ENCODE measurements at regions not wholly inside any gene's neighbourhood (a gene's known extent, or its start where the extent isn't known, plus 50 kb on each side); places are given as distances from the start of the nearest gene placed in this dataset.

DNA sequence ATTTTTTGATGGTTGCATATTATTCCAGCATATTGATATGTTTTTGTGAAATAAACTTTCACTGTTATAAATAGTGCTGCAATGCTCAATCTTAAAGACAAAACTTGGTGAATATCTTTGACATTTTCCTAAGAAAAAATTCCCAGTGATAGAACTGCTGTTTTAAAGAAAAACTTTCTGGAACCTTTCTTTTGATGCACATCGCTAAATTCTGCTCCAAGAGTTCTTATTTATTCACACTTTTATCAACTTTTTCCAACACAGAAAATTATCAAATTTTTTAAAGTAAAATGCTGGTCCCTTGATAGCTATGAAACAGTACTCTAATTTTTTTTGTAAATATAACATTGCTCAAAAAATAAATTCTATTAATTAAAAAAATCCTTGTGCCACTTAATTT lies 196.6 kb downstream of the HS3ST3A1 start:
- DNase-seq, result no peak

GRCh38 chr17:13403982-13404946 lies 197.5 kb downstream of the HS3ST3A1 start:
- no peak for DNase-seq

DNA sequence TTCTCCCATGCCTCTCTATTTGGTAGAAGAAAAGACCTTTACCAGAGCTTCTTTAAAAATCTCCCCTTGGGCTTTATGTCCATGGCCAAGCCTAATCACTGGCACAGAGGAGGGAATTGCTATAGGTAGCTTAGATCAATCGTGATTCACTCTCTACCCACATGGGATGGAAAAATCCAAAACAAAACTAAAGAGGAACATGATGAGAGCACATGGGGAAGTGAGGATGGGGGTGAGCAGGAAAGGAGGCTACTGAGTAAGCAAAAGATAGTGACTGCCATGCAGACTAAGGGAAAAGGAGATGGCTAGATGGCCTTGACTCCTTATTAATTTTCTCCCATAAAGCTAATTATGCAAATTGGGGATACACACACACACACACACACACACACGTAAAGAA lies 201.2 kb downstream of the HS3ST3A1 start:
- DNase-seq, result no peak

DNA sequence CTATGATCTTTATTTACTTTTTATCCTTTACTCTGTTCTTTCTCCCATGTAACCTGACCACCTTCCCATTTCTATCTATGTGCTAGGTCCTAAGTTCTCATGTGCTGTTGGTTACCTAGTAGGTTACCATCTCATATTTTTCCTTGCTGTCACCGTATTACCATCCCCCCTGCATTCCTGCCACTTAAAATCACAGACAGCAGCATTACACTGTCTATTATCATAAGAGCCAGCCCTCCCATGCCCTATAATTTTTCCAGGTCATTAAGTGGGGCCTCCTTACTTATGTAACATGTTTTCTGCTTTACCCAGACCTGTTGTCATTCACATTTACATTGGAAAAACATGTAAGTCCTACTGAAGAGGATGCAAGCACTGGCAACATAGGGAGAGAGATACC lies 202.9 kb downstream of the HS3ST3A1 start:
- DNase-seq, result no peak

GRCh38 chr17:13398091-13398490 lies 203.6 kb downstream of the HS3ST3A1 start:
- no peak for DNase-seq

DNA sequence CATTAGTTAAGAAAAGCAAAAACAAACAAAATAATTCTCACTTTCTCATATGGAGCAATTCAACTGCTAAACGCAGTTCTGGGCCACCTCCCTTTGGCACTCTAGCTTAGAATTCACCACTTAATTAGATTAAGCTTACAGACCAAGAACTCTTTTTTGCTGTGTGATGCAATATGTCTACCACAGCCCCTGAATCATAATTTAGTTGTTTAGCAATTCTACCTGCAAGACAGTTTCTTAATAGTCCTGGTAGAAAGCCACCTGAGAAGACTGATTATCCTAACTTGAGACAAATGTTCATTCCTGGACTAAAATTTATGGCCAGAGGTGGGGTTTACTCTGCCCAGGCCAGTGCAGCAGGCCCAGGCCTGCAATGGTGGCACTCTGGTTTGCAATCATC lies 205.9 kb downstream of the HS3ST3A1 start:
- no peak for DNase-seq

GRCh38 chr17:13395346-13395745 lies 206.4 kb downstream of the HS3ST3A1 start:
- no peak for DNase-seq

- DNase-seq, result no peak
These were observed 207.7 kb downstream of the HS3ST3A1 start for GRCh38 chr17:13393841-13394710.

DNA sequence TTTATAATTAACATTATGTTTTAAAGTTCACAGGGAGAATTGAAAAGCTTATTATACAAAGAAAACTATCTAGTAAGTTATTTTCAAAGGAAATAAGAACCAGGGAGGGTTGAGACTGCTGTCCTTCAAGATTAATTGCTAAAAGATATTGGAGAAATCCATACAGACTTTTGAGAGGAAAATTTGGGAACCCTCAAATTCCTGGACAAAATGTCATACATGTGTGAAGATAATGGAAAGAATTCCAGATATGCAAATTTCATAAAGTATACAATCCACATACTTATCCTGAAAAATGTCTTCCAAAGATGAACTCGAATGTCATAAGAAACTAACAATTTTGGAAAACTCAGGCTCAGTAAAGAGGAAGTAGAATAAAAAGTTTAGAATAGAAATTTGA lies 213.8 kb downstream of the HS3ST3A1 start:
- DNase-seq, result no peak

DNA sequence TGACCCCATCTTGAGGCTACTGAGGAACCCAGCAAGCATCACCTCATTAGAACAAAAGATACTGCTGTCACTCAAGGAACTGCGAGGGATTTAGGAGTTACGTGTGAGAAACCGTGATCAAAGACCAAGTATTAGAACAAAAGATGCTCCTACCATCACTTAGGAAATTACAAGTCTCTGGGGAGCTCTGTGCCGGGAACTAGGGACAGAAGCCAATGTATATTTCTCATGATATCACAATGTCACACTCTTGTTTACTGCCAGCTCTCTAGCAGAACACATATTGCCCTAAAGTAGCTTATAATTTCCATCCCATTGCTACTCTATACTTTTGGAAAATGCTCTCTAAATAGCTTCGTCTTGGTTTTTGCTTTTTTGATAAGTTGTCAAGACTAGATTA lies 214.5 kb downstream of the HS3ST3A1 start:
- DNase-seq, result no peak

DNA sequence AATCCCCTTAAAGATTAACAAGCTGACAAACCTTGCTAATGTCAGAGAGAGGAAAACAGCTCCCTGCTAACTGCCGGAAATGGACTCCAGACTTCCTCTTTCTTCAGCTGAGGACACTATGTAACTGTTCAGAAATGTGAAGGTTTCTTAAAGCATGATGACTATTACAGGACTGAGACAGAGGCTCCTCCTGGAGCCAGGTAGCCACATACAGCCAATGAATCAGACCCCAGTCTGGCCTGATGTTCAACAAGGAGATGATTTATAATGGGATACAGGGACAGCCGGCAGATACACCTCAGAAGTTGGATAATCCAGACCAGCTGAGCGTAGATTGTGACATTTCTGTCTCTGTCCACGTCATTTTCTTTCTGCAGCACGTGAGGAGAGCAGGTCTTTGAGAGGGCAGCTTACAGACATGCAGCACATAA lies 216.2 kb downstream of the HS3ST3A1 start:
- no peak for DNase-seq

- DNase-seq, result no peak
These were observed 217.1 kb downstream of the HS3ST3A1 start for GRCh38 chr17:13384626-13385025.

- no peak for DNase-seq
These were observed 223.4 kb downstream of the HS3ST3A1 start for GRCh38 chr17:13378361-13378760.

DNA sequence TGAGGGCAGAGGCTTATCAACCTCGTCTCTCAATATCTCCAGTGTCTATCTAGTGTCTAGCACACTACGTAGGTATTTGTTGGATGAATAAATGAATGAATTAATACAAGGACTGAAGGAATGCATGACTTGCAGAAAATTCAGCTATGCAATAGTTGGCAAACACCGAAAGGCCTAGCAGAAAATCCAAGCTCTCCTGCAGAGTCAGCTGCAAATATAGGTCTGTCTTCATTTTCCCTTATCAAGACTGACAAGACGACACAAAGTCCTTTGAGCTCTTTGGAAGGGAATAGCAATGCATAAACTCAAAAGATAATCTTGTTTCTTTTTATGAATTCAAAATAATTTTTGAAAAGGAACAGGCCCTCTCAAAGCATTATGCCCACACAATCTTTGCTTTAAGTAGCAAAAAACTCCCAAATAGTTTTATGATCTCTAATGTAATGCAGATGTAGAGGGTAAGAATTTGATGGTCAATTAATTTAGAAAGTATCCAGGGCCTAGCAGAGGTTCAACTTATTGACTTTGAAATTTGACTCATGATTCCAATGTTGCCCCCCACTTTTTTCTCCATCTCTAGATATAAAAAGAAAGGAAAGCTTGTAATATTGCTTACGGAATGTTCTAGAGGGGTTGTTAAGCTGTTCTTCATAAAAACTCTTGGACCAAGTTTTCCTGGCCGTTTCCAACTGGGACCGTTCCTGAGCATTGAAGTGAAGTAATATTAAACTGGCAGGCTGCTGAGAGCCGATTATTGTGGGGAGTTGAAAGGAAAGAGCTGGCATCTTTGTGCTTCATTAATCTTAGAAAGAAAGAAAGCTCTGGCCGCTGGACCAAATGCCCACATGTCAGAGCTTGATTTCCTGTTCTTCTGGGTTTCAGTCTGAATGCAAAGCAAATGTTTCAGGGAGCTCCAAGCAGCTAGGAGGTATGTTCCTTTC lies 227.3 kb downstream of the HS3ST3A1 start:
- no peak for DNase-seq

DNA sequence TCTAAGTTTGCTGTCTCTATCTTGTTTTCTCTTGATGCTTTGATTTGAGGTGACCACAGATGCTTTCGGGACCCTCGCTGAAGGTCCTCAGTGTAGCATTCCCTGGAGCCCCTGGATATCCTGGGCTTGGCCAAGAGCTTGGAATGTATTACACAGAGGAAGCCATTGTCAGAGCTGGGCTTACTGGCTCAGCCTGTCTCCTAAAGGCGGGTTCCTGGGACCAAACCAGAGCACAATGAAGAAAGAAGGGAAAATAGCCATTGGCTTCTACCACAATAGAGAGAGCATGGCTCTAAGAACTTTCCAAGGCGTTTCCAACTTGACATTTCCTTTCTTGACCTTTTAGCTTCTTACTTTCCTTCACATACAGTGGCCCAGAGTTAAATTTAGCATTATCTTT lies 229.3 kb downstream of the HS3ST3A1 start:
- DNase-seq, result no peak

DNA sequence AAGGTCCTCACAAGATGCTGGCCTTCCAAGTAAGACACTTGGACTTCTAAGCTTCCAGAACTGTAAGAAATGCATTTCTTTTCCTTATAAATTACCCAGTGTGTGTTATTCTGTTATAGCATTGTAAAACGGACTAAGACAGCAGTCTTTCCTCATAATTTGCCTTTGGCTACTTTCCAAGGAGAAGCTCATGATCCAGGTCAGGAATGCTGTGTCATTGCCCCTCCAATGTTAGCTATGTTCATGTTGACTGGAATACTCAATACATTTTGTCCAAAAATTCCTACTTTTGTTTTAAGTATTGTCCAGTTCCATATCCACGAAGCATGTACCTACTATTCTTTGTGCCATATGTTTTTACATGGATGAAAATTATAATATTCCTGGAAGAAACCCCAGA lies 234.6 kb downstream of the HS3ST3A1 start:
- DNase-seq, result no peak

DNA sequence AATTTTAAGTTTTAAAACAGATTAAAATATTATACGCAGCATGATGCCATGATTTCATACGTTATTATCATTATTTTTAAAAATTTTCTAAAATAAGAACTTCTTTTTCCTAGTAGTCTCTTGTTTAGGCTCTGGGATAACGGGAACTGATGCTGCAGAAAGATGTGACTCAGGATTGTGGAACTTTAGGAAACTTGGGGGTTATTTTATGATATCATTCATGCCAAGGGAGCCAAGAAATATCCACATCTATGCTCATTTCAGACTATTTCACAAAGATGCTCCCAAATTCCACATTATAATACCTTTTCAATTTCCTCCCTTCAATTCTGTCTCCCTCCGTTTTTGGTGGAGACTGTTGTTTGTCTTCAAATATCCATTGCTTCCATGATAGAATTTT lies 236.4 kb downstream of the HS3ST3A1 start:
- DNase-seq, result no peak

GRCh38 chr17:13363771-13364170 lies 238.0 kb downstream of the HS3ST3A1 start:
- DNase-seq, result no peak

DNA sequence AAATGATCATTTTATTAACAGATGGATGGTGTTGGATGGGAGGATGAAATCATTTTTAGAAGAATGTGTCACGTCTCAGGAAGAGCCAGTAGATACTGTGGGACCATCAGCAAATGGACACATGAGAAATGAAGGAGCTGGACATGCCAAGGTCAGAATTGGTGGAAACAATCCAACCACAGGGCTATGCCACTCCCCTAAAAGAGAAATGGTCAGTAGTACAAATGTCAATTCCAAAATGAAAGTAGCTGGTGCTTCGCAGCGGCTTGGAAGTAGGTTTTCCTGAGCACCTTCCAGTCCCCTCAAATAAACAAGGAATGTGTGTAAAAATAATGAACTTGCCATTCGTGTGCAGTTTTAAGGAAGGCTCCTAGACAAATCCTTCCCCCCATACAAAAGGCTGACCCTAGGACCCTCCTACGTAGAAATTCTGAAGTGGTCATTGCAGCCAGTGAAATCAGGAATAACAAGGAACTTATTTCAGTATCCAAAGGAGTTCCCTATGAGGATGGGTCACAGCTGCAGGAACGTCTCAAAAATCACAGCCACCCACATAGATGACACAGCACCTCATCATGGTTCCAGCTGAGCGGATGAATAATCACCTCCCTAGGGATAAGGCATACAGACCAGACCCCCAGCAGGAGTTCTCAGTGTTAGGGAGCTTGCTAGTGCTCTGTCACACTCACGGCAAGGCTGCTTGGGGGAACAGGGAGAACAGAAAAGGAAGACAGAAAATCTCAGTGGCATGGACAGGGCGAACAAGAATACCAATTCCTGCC lies 239.2 kb downstream of the HS3ST3A1 start:
- DNase-seq, result no peak

DNA sequence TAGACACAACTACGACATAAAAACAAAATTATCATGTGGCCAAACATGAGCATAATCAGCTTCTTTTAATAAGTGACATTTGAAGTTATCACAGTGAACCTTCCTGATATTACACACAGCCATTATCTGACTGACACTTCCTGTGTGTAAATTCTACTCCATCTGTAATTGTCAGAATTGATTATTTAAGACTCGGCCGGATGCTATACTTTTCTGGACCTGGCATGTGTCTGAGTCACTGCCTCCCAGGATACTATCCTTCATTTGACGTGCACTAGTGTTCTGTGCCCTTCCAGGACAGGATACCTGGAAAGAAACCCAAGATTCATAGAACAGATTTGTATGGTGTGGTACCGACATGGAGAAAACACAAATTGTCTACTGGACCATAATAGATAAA lies 242.0 kb downstream of the HS3ST3A1 start:
- no peak for DNase-seq

DNA sequence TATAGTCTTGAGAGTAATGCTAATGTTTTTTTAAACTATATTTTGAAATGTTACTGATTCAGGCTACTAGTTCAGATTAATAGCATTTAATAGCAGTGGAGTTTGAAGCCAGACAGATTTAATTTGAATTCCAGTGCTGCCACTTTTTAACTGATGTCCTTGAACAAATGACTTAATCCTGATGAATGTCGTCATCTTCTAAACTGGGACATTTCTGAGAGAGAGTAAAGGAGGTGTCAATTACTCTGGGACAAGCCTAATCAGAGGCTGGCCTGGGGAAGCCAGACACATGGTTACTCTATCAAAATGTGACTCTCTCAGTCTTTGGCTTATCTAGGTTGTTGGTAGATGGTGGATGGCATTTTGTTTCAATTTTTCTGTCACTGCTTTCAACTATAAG lies 246.7 kb downstream of the HS3ST3A1 start:
- no peak for DNase-seq

GRCh38 chr17:13353590-13353989 lies 248.1 kb downstream of the HS3ST3A1 start:
- no peak for DNase-seq

All from SW 1271 (cell line).